ENCODE measurements at regions not wholly inside any gene's neighbourhood (a gene's known extent, or its start where the extent isn't known, plus 50 kb on each side); places are given as distances from the start of the nearest gene placed in this dataset.

- TF ChIP-seq CTCF (IDR thresholded peaks at IDR 0.05; ENCODE audit: insufficient read depth, low read length), result no peak
- H3K4me3 ChIP-seq (ENCODE audit: low read depth, low read length), result no peak overlapping the region
- DNase-seq (ENCODE audit: low read depth), result no peak
Measured at GRCh38 chr12:88790231-88790630, 210.0 kb upstream of the KITLG start.

- H3K4me3 ChIP-seq (ENCODE audit: low read depth, low read length), result no peak overlapping the region
- peak; percentile 4 for DNase-seq (ENCODE audit: low read depth)
- no peak for TF ChIP-seq CTCF (IDR thresholded peaks at IDR 0.05; ENCODE audit: insufficient read depth, low read length)
Measured at GRCh38 chr12:88784166-88784565, 203.9 kb upstream of the KITLG start.

- TF ChIP-seq CTCF (IDR thresholded peaks at IDR 0.05; ENCODE audit: insufficient read depth, low read length), result no peak
- H3K4me3 ChIP-seq (ENCODE audit: low read depth, low read length), result no peak overlapping the region
- peak; percentile 2 for DNase-seq (ENCODE audit: low read depth)
Measured at GRCh38 chr12:88782351-88782750, 202.1 kb upstream of the KITLG start.

GRCh38 chr12:88781909-88782308 is 201.6 kb upstream of the KITLG start:
- TF ChIP-seq CTCF (IDR thresholded peaks at IDR 0.05; ENCODE audit: insufficient read depth, low read length), result no peak
- no peak overlapping the region for H3K4me3 ChIP-seq (ENCODE audit: low read depth, low read length)
- peak; percentile 37 for DNase-seq (ENCODE audit: low read depth)

- no peak for TF ChIP-seq CTCF (IDR thresholded peaks at IDR 0.05; ENCODE audit: insufficient read depth, low read length)
- H3K4me3 ChIP-seq (ENCODE audit: low read depth, low read length), result no peak overlapping the region
- DNase-seq (ENCODE audit: low read depth), result no peak
Measured at GRCh38 chr12:88778064-88778463, 197.8 kb upstream of the KITLG start.

- no peak for TF ChIP-seq CTCF (IDR thresholded peaks at IDR 0.05; ENCODE audit: insufficient read depth, low read length)
- no peak for DNase-seq (ENCODE audit: low read depth)
- H3K4me3 ChIP-seq (ENCODE audit: low read depth, low read length), result no peak overlapping the region
Measured at GRCh38 chr12:88775742-88776151, 195.5 kb upstream of the KITLG start.

- no peak overlapping the region for H3K4me3 ChIP-seq (ENCODE audit: low read depth, low read length)
- no peak for DNase-seq (ENCODE audit: low read depth)
- TF ChIP-seq CTCF (IDR thresholded peaks at IDR 0.05; ENCODE audit: insufficient read depth, low read length), result no peak
Measured at GRCh38 chr12:88767699-88768098, 187.4 kb upstream of the KITLG start.
